Thyroid gland (tissue), 4 donors: ENCODE measurements at regions not wholly inside any gene's neighbourhood (a gene's known extent, or its start where the extent isn't known, plus 50 kb on each side); places are given as distances from the start of the nearest gene placed in this dataset.

Experiments used
- CTCF ChIP-seq, 6 experiments: fragments of 200-600 bp in 3 of 6; fragments of 450-650 bp in 3 of 6; sonication (generic) in 3 of 6; IDR thresholded peaks; one replicate each; pipeline ENCODE4 v1.5.1; 2016 to 2019; ENCODE audit warnings: antibody characterized with exemption in 6 of 6, mild to moderate bottlenecking in 2 of 6, inconsistent platforms in 1 of 6, moderate library complexity in 1 of 6
- POLR2A ChIP-seq, 2 donors: fragments of 450-650 bp; IDR thresholded peaks; one replicate each; pipeline ENCODE4 v1.6.1; 2017; ENCODE audit warnings: antibody characterized with exemption in 2 of 2, mild to moderate bottlenecking in 2 of 2, moderate library complexity in 1 of 2

- TF ChIP-seq CTCF (IDR thresholded peaks at IDR 0.05) (no peak), POLR2A (IDR thresholded peaks at IDR 0.05) (no peak)
Observed at GRCh38 chr13:31426395-31426794, 226.6 kb downstream of the B3GLCT start.
